K562 (cell line): ENCODE measurements at regions not wholly inside any gene's neighbourhood (a gene's known extent, or its start where the extent isn't known, plus 50 kb on each side); places are given as distances from the start of the nearest gene placed in this dataset.

ENCODE experiments used
- ATAC-seq: fragments of 200-7000 bp; cut with Tn5 transposase; 3 replicates; pipeline ENCODE4 v1.9.1; 2020; ENCODE audit warnings: moderate library complexity
- BruUV-seq: library from RNA; stranded (reverse); fragments of 400-500 nt; replicated peaks from 2 replicates; lab custom pipeline; 2021; lab: Mats Ljungman, UMichigan
- CTCF ChIA-PET: fragments of 300-600 bp; formaldehyde crosslinking; extraction: SDS; loops from one replicate; lab custom pipeline; 2021; ENCODE audit warnings: low intra/inter-chr PET ratio; lab: Yijun Ruan, JAX
- POLR2A ChIA-PET: fragments of 300-600, 350-650 bp; sonication (Branson Sonifier 250); formaldehyde crosslinking; extraction: SDS; loops from one replicate; lab custom pipeline; 2021; ENCODE audit warnings: antibody characterized with exemption, inconsistent platforms; lab: Yijun Ruan, JAX
- DNase-seq, 4 experiments: peaks; one replicate each; pipeline versions ENCODE4 v3.0.0 to v3.0.0-alpha.2; 2011 to 2018; ENCODE audit warnings: low spot score in 3 of 4, mixed read lengths in 3 of 4; ENCODE audit errors: extremely low read depth in 1 of 4
- FAIRE-seq: peaks from 2 replicates; lab custom pipeline; 2011; peaks lifted over from hg19 to GRCh38; lab: Jason Lieb, UNC
- H2AFZ ChIP-seq: 2 replicates; pipeline ENCODE4 v1.6.0; 2011; ENCODE audit warnings: low read depth, low read length, control low read depth, inconsistent platforms
- H3K27ac ChIP-seq: fragments of 200-600 bp; 3 replicates; pipeline ENCODE4 v1.8.0; 2011; ENCODE audit warnings: low read depth, mild to moderate bottlenecking, control low read depth, inconsistent platforms, low read length, moderate library complexity, mixed read lengths; ENCODE audit errors: extremely low read depth
- H3K27me3 ChIP-seq, 2 experiments: fragments of 300-600 bp in 1 of 2; 2 replicates in 1 of 2; 3 replicates in 1 of 2; pipeline versions ENCODE4 v1.6.0 to v1.8.0; 2011; ENCODE audit warnings: inconsistent platforms in 2 of 2, low read length in 2 of 2, mild to moderate bottlenecking in 1 of 2, mixed read lengths in 1 of 2, moderate library complexity in 1 of 2; ENCODE audit not compliant: control insufficient read depth in 2 of 2, insufficient read depth in 2 of 2
- H3K36me3 ChIP-seq: fragments of 300-600 bp; 3 replicates; pipeline ENCODE4 v1.8.0; 2011; ENCODE audit warnings: mild to moderate bottlenecking, low read length, inconsistent platforms; ENCODE audit not compliant: control insufficient read depth, insufficient read depth
- H3K4me1 ChIP-seq, 2 experiments: fragments of 200-600 bp in 1 of 2; replicated peaks in 1 of 2; 2 replicates in 1 of 2; 3 replicates in 1 of 2; pipeline versions ENCODE4 v1.5.1 to v1.8.0; 2011; ENCODE audit warnings: inconsistent platforms in 2 of 2, low read length in 2 of 2, mild to moderate bottlenecking in 1 of 2, mixed read lengths in 1 of 2, moderate library complexity in 1 of 2; ENCODE audit not compliant: control insufficient read depth in 2 of 2, insufficient read depth in 2 of 2
- H3K4me2 ChIP-seq: 2 replicates; pipeline ENCODE4 v1.6.1; 2011; ENCODE audit warnings: low read length, control low read depth, inconsistent platforms, mixed read lengths; ENCODE audit not compliant: insufficient read depth
- H3K4me3 ChIP-seq: fragments of 200-600 bp; sonication (generic), shearing (Covaris generic); 2 replicates; pipeline ENCODE4 v1.5.1; 2016; ENCODE audit warnings: control low read depth, inconsistent platforms
- H3K79me2 ChIP-seq: fragments of 200-600 bp; 3 replicates; pipeline ENCODE4 v1.8.0; 2011; ENCODE audit warnings: low read length, inconsistent platforms; ENCODE audit not compliant: control insufficient read depth, insufficient read depth
- H3K9ac ChIP-seq, 2 experiments: 2 replicates each; pipeline versions ENCODE4 v1.6.0 to v1.6.1; 2011; ENCODE audit warnings: low read depth in 2 of 2, low read length in 2 of 2, control low read depth in 1 of 2, inconsistent platforms in 1 of 2, mild to moderate bottlenecking in 1 of 2, mixed read lengths in 1 of 2; ENCODE audit not compliant: insufficient read depth in 1 of 2
- H3K9me1 ChIP-seq: one replicate; pipeline ENCODE4 v1.6.0; 2011; ENCODE audit warnings: inconsistent platforms, mild to moderate bottlenecking, low read length, moderate library complexity; ENCODE audit not compliant: control insufficient read depth, insufficient read depth
- H3K9me3 ChIP-seq: replicated peaks from 2 replicates; pipeline ENCODE4 v1.5.1; 2011; ENCODE audit warnings: low read depth, low read length, inconsistent platforms; ENCODE audit not compliant: control insufficient read depth, insufficient read depth
- H4K20me1 ChIP-seq: replicated peaks from 2 replicates; pipeline ENCODE4 v1.6.1; 2011; ENCODE audit warnings: low read length, inconsistent platforms, mixed read lengths; ENCODE audit not compliant: control insufficient read depth, insufficient read depth
- ARHGAP35 ChIP-seq: fragments of 450-650 bp; IDR thresholded peaks from 2 replicates; pipeline ENCODE4 v1.6.1; 2018; ENCODE audit not compliant: partially characterized antibody
- CREB1 ChIP-seq, 2 experiments: sonication (generic) in 1 of 2; formaldehyde crosslinking in 1 of 2; IDR thresholded peaks; 2 replicates each; pipeline versions ENCODE4 v1.6.1 to v1.8.0; 2012 to 2022; ENCODE audit warnings: inconsistent platforms in 1 of 2, mild to moderate bottlenecking in 1 of 2, missing genetic modification reagents in 1 of 2, moderate library complexity in 1 of 2
- CXXC5 ChIP-seq: fragments of 250-450 bp; sonication (Bioruptor Pico); IDR thresholded peaks from 2 replicates; pipeline ENCODE4 v1.8.0; 2022; ENCODE audit warnings: inconsistent platforms, mild to moderate bottlenecking, moderate library complexity
- EP300 ChIP-seq: IDR thresholded peaks from 2 replicates; pipeline ENCODE4 v1.6.1; 2012; ENCODE audit warnings: low read length, improper control_type of control experiment
- ESRRA ChIP-seq: fragments of 450-650 bp; IDR thresholded peaks from 2 replicates; pipeline ENCODE4 v1.6.1; 2014; ENCODE audit warnings: low read depth, mild to moderate bottlenecking, moderate library complexity, borderline replicate concordance
- EWSR1 ChIP-seq: fragments of 450-650 bp; IDR thresholded peaks from 2 replicates; pipeline ENCODE4 v1.6.1; 2018; ENCODE audit warnings: borderline replicate concordance, mild to moderate bottlenecking, low read depth, moderate library complexity; ENCODE audit not compliant: partially characterized antibody
- GMEB1 ChIP-seq: fragments of 250-450 bp; sonication (Bioruptor Pico); IDR thresholded peaks from 2 replicates; pipeline ENCODE4 v1.4.0; 2020; ENCODE audit warnings: mild to moderate bottlenecking
- LCOR ChIP-seq: sonication (generic); formaldehyde crosslinking; IDR thresholded peaks from 2 replicates; pipeline ENCODE4 v1.8.0; 2022; ENCODE audit warnings: mild to moderate bottlenecking, missing genetic modification reagents
- MAFG ChIP-seq: fragments of 450-650 bp; conservative IDR thresholded peaks from 2 replicates; pipeline ENCODE4 v1.6.1; 2016; ENCODE audit warnings: missing genetic modification characterization, missing compliant biosample characterization
- MEIS2 ChIP-seq: fragments of 450-650 bp; IDR thresholded peaks from 2 replicates; pipeline ENCODE4 v1.6.1; 2014; ENCODE audit warnings: mild to moderate bottlenecking; ENCODE audit not compliant: partially characterized antibody
- NCOR1 ChIP-seq: fragments of 450-650 bp; IDR thresholded peaks from 2 replicates; pipeline ENCODE4 v1.6.1; 2016; ENCODE audit warnings: mild to moderate bottlenecking, moderate library complexity
- NFRKB ChIP-seq: fragments of 450-650 bp; IDR thresholded peaks from 2 replicates; pipeline ENCODE4 v1.6.1; 2016; ENCODE audit warnings: low read depth
- OTX1 ChIP-seq: fragments of 450-650 bp; formaldehyde crosslinking; IDR thresholded peaks from 2 replicates; pipeline ENCODE4 v1.4.0; 2022; ENCODE audit warnings: mild to moderate bottlenecking
- PATZ1 ChIP-seq: fragments of 250-450 bp; sonication (Bioruptor Pico); IDR thresholded peaks from 2 replicates; pipeline ENCODE4 v1.5.0; 2020; ENCODE audit warnings: mild to moderate bottlenecking, borderline replicate concordance
- POLR2AphosphoS5 ChIP-seq: IDR thresholded peaks from 2 replicates; pipeline ENCODE4 v1.6.1; 2011; ENCODE audit warnings: mild to moderate bottlenecking, low read depth, low read length, moderate library complexity; ENCODE audit not compliant: control insufficient read depth, insufficient read depth
- RBM17 ChIP-seq: fragments of 200-400 bp; formaldehyde crosslinking; IDR thresholded peaks from 2 replicates; pipeline ENCODE4 v1.6.1; 2017; ENCODE audit warnings: low read depth, mild to moderate bottlenecking, low read length, borderline replicate concordance
- RBM34 ChIP-seq: fragments of 200-400 bp; formaldehyde crosslinking; IDR thresholded peaks from 2 replicates; pipeline ENCODE4 v1.6.1; 2018; ENCODE audit warnings: low read length, borderline replicate concordance; ENCODE audit not compliant: insufficient read depth
- SMAD1 ChIP-seq: fragments of 150-350 bp; IDR thresholded peaks from 2 replicates; pipeline ENCODE4 v1.6.1; 2014; ENCODE audit warnings: low read length, low read depth; ENCODE audit not compliant: partially characterized antibody
- ZNF212 ChIP-seq: fragments of 450-650 bp; formaldehyde crosslinking; IDR thresholded peaks from 2 replicates; pipeline ENCODE4 v1.4.0; 2020; ENCODE audit warnings: mild to moderate bottlenecking
- ZNF3 ChIP-seq: fragments of 250-450 bp; sonication (Bioruptor Pico); IDR thresholded peaks from 2 replicates; pipeline ENCODE4 v1.5.0; 2021; ENCODE audit warnings: mild to moderate bottlenecking, moderate library complexity
- WGBS: fragments of 100-300 bp; shearing (Covaris generic); methylation state at CpG from one replicate; pipeline ENCODE4 v1.1.6; 2016; ENCODE audit warnings: low coverage, mixed read lengths; ENCODE audit not compliant: insufficient coverage; ENCODE audit errors: missing lambda C conversion rate; 5-methylcytosine and 5-hydroxymethylcytosine counted together
- in situ Hi-C: fragments of 300-500 bp; cut with MboI; formaldehyde crosslinking; loops from 4 replicates; pipeline ENCODE4 v1.15.0; 2018; ENCODE audit warnings: inconsistent platforms, mixed read lengths
- intact Hi-C: fragments of 100-400 bp; cut with micrococcal nuclease; formaldehyde crosslinking; loops from 2 replicates; pipeline ENCODE4 v1.14.2; 2022

GRCh38 chr5:39534690-39535089, 109.9 kb upstream of the DAB2 start:
- intact Hi-C loops, result no loop called here
- 3% methylated on average over 3 of the region's 3 CpGs for WGBS

More at GRCh38 chr5:39534690-39535089, 109.9 kb upstream of the DAB2 start:
- Histone ChIP-seq H3K27me3 (peaks cover 0 to 2% of the 10 kb centered on the region in 2 experiments; a peak in 1 of 5 replicates), H4K20me1 (no peaks in the 10 kb centered on the region), H3K36me3 (no peaks in the 10 kb centered on the region)
- DNase-seq, result no peak
- TF ChIP-seq SMAD1, result no peak
- TF ChIP-seq ARHGAP35, result no peak
- TF ChIP-seq NCOR1, result no peak
- TF ChIP-seq EWSR1, result no peak
- TF ChIP-seq GMEB1 (CRISPR knock-in tag), result no peak
- TF ChIP-seq ZNF3 (CRISPR knock-in tag), result no peak
- no peak for TF ChIP-seq EP300
- no peak for TF ChIP-seq PATZ1 (CRISPR knock-in tag)
- no peak for TF ChIP-seq POLR2AphosphoS5
- TF ChIP-seq CXXC5, result no peak
- no peak for TF ChIP-seq ESRRA
- no peak for TF ChIP-seq RBM17
- TF ChIP-seq LCOR (CRISPR knock-in tag), result no peak
- TF ChIP-seq OTX1, result no peak
- no peak for TF ChIP-seq MEIS2
- TF ChIP-seq CREB1 (IDR thresholded peaks at IDR 0.05), result no peak
- no peak for TF ChIP-seq CREB1 (CRISPR knock-in tag; IDR thresholded peaks at IDR 0.05)
- no peak for TF ChIP-seq NFRKB
- no peak for TF ChIP-seq RBM34
- no peak for TF ChIP-seq MAFG (tag)
- no peak for TF ChIP-seq ZNF212 (CRISPR knock-in tag)
- TF ChIP-seq, all 486 proteins: peak for 0
- Histone ChIP-seq H3K4me2 (no peak overlapping the region), H2AFZ (no peak overlapping the region), H3K4me3 (no peak overlapping the region), H3K79me2 (no peaks in the 10 kb centered on the region), H3K9me1 (no peaks in the 10 kb centered on the region), H3K27ac (no peak overlapping the region), H3K4me1 (no peaks in the 10 kb centered on the region), H3K9me3 (no peaks in the 10 kb centered on the region), H3K9ac (no peak overlapping the region)
- POLR2A ChIA-PET, result interaction anchor here (0.8 to 1.8 kb wide), 2 partner anchors 11 to 29 kb away, joined by 3 to 4 read pairs; no protein-coding TSS in a partner anchor
- ATAC-seq (no peak), FAIRE-seq (peak; percentile 67)
- in situ Hi-C loops, result loop anchor here (5.0 kb wide), 1 partner anchor 162 kb away; no protein-coding TSS in a partner anchor
- CTCF ChIA-PET, result no interaction called here
- no TSS peak for BruUV-seq
